C4-2B (cell line): ENCODE measurements at regions not wholly inside any gene's neighbourhood (a gene's known extent, or its start where the extent isn't known, plus 50 kb on each side); places are given as distances from the start of the nearest gene placed in this dataset.

Experiments used
- H3K27ac ChIP-seq: fragments of 450-650 bp; 2 replicates; pipeline ENCODE4 v1.5.1; 2017
- ZFX ChIP-seq: fragments of 450-650 bp; IDR thresholded peaks from 2 replicates; pipeline ENCODE4 v1.6.1; 2017
- TF ChIP-seq, protein P1 (sequence below): fragments of 450-650 bp; conservative IDR thresholded peaks from 2 replicates; pipeline ENCODE4 v1.5.1; 2017; ENCODE audit warnings: mild to moderate bottlenecking

DNA sequence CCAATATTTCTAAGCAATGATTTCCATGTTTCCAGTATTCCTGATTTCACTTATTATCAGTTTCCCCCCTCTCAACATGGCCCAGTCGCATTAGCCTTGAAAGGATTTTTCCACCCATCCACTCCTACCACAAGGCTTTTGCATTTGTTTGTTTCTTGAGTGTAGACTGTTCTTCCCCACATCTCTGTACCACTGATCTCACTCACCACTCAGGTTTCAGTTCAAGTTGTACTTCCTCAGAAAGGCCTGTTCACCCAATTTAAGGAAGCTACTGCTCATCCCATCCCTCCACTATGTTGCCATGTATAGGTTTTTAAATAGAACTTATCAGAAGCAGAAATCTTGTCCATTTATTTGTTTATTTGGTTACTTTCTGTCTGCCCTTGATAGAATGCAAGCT is 472.3 kb downstream of the FAM181B start:
- no peak for TF ChIP-seq ZFX
- no peak overlapping the region for H3K27ac ChIP-seq

DNA sequence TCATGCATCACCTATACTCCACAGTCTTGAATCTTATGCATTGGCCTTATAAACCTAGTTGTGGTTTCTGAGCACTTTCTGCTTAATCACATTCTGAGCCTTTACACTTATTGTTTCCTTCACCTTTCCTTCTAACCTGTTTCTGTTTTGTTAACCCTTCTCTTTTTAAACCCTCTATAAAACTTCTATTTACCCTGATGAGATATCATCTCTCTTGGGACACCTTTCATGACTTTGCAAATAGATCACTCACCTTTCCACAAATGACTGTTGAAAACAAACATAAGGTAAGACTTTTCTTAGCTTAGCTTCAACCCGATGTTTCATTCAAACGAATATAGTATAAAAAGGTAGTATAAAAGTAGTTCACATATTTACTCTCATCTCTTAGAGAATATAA is 483.6 kb downstream of the FAM181B start:
- no peak overlapping the region for H3K27ac ChIP-seq
- TF ChIP-seq, protein P1, sequence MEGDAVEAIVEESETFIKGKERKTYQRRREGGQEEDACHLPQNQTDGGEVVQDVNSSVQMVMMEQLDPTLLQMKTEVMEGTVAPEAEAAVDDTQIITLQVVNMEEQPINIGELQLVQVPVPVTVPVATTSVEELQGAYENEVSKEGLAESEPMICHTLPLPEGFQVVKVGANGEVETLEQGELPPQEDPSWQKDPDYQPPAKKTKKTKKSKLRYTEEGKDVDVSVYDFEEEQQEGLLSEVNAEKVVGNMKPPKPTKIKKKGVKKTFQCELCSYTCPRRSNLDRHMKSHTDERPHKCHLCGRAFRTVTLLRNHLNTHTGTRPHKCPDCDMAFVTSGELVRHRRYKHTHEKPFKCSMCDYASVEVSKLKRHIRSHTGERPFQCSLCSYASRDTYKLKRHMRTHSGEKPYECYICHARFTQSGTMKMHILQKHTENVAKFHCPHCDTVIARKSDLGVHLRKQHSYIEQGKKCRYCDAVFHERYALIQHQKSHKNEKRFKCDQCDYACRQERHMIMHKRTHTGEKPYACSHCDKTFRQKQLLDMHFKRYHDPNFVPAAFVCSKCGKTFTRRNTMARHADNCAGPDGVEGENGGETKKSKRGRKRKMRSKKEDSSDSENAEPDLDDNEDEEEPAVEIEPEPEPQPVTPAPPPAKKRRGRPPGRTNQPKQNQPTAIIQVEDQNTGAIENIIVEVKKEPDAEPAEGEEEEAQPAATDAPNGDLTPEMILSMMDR, result no peak
- no peak for TF ChIP-seq ZFX

DNA sequence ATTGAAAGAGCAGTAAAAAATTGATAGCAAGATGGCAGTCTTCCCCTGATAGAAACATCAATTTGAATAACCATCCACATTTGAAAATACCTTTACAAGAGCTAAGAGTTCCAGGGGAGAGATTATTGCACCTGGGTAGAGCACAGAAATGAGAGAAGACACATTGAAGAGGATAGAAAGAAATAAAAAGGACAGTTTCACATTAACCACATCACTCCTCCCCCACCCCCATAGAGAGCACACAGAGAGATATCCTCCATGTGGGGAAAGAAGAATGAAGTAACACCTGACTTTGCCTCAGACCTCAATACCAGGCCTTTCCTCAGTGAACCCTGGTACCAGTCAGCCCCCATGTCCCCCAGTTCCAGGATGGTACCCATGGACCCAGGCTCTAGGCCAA is 486.7 kb downstream of the FAM181B start:
- TF ChIP-seq, protein P1, result no peak
- TF ChIP-seq ZFX, result no peak
- H3K27ac ChIP-seq, result no peak overlapping the region

DNA sequence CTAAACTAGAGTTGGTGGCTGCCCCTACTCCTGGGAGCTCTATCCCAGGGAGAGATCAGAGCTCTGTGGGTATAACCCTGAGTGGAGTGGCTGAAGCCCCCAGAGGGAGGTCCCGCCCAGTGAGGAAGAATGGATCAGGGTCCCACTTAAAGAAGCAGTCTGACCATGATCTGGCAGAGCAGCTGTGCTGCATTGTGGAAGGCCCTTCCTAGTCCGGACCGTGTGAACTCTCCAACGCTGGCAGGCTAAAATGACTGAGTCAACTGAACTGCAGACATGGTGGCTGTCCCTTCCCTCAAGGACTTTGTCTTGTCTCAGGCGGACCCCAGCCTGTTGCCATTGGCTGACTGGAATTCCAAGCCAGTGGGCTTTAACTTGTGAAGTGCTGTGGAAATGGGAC is 494.2 kb downstream of the FAM181B start:
- no peak for TF ChIP-seq ZFX
- TF ChIP-seq, protein P1, result no peak
- H3K27ac ChIP-seq, result no peak overlapping the region

DNA sequence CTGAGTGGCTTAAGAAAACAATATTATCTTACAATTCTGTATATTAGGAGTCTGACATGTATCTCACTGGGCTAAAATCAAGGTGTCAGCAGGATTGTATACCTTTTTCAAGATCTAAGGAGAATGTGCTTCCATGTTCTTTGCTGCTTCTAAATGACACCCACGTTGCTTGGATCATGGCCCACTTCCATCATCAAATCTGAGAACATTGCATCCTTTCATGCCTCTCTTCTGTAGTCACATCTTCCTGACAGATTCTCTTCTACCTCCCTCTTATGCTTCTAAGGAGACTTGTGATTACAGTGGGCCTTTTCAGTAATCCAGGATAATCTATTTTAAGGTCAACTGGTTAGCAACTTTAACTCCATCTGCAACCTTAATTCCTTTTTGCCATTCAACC is 499.4 kb downstream of the FAM181B start:
- H3K27ac ChIP-seq, result no peak overlapping the region
- TF ChIP-seq, protein P1, result no peak
- TF ChIP-seq ZFX, result no peak

DNA sequence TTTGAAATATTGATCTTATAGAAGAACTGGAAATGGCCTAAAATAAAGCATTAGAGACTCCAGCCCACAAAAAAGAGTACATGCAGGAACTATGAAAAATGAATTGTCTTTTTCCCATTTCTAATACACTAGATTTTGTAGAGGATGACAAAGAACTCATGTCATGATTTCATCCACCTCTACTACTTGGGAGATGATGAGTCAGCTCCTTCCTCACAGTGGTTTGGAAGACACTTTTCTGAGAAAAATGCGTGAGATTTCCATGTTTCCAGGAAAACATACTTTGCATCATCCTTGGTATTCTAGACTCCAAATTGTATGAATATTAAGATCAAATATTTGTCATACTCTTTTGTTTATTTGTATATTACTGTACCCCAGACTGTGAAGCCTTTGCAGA is 500.5 kb downstream of the FAM181B start:
- TF ChIP-seq ZFX, result no peak
- TF ChIP-seq, protein P1, result no peak
- no peak overlapping the region for H3K27ac ChIP-seq

DNA sequence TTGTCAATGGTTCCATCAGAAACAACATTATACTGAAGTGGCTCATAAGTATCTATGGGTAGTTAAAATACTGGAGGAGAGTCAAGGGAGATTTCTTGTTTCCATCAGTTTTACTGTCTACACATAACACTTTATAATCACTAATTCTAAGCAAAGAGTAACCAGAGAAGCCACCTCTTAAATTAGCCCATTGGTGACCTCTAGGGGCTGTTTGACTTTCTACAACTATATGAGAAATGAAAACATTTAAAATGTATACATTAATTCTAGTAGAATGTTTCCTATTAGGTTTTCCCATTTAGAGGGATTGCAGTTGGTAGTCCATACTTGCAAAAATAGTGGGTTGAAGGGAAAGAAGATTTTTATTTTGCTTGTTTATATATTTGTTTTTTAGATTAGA is 504.3 kb downstream of the FAM181B start:
- no peak overlapping the region for H3K27ac ChIP-seq
- TF ChIP-seq, protein P1, result peak; percentile 70
- no peak for TF ChIP-seq ZFX

DNA sequence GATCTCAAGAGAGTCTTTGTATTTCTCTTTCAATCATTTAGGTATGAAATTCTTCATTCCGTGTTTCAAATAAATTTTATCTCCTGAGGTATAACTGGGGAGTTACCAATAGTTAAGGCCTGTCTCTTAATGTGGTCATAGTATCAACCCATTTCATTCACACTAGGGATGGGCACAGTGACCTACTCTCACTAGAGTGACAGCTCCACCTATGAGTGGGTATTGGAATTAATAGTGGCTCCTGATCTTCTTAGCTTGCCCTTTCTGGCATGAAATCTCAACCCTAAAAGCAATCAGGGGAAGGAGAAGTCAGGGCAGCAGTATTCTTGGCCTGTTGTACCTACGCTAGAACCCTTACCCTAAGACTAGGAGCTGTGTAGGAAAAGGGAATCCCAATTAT is 507.7 kb downstream of the FAM181B start:
- TF ChIP-seq, protein P1, result peak; percentile 30; the same call in 1 of the 2 replicates
- no peak for TF ChIP-seq ZFX

More for the DNA sequence above, 507.7 kb downstream of the FAM181B start:
- H3K27ac ChIP-seq, result no peak overlapping the region
